Loucy (cell line): ENCODE measurements at regions not wholly inside any gene's neighbourhood (a gene's known extent, or its start where the extent isn't known, plus 50 kb on each side); places are given as distances from the start of the nearest gene placed in this dataset.

Experiments used
- H2AFZ ChIP-seq: fragments of 200-600 bp; sonication (generic); 2 replicates; pipeline ENCODE4 v1.6.0; 2016; ENCODE audit warnings: antibody characterized with exemption, mild to moderate bottlenecking, low read length, moderate library complexity
- H3F3A ChIP-seq: fragments of 200-600 bp; 2 replicates; pipeline ENCODE4 v1.6.0; 2016; ENCODE audit warnings: antibody characterized with exemption, low read depth, mild to moderate bottlenecking
- H3K27me3 ChIP-seq: fragments of 200-600 bp; sonication (generic); 2 replicates; pipeline ENCODE4 v1.6.1; 2014; ENCODE audit warnings: low read length, mild to moderate bottlenecking; ENCODE audit not compliant: insufficient read depth, poor library complexity, severe bottlenecking
- H3K36me3 ChIP-seq: fragments of 200-600 bp; sonication (generic); 2 replicates; pipeline ENCODE4 v1.6.1; 2016; ENCODE audit warnings: low read length; ENCODE audit not compliant: insufficient read depth
- H3K4me1 ChIP-seq: fragments of 200-600 bp; sonication (generic); 2 replicates; pipeline ENCODE4 v1.5.1; 2014; ENCODE audit warnings: low read length, mild to moderate bottlenecking; ENCODE audit not compliant: insufficient read depth, poor library complexity, severe bottlenecking
- H3K4me2 ChIP-seq: fragments of 200-600 bp; sonication (generic); 2 replicates; pipeline ENCODE4 v1.6.0; 2014; ENCODE audit warnings: antibody characterized with exemption, low read length, low read depth, mild to moderate bottlenecking; ENCODE audit not compliant: poor library complexity, severe bottlenecking
- H3K4me3 ChIP-seq: fragments of 200-600 bp; sonication (generic); 2 replicates; pipeline ENCODE4 v1.5.1; 2014; ENCODE audit warnings: low read length, mild to moderate bottlenecking, mixed read lengths; ENCODE audit not compliant: poor library complexity, severe bottlenecking
- H3K79me2 ChIP-seq: fragments of 200-600 bp; sonication (generic); 2 replicates; pipeline ENCODE4 v1.6.1; 2014; ENCODE audit warnings: low read length; ENCODE audit not compliant: insufficient read depth
- H3K9ac ChIP-seq: fragments of 200-600 bp; sonication (generic); 2 replicates; pipeline ENCODE4 v1.6.0; 2014; ENCODE audit warnings: mild to moderate bottlenecking, low read depth, low read length, moderate library complexity; ENCODE audit not compliant: poor library complexity, severe bottlenecking
- H3K9me2 ChIP-seq: fragments of 200-600 bp; sonication (generic); replicated peaks from 2 replicates; pipeline ENCODE4 v1.6.1; 2016; ENCODE audit warnings: low read depth, low read length, mixed read lengths
- H3K9me3 ChIP-seq: fragments of 200-600 bp; sonication (generic); 2 replicates; pipeline ENCODE4 v1.6.1; 2014; ENCODE audit warnings: mild to moderate bottlenecking, antibody characterized with exemption, low read length, low read depth; ENCODE audit not compliant: insufficient read depth
- H4K20me1 ChIP-seq: fragments of 200-600 bp; sonication (generic); 2 replicates; pipeline ENCODE4 v1.6.0; 2014; ENCODE audit warnings: antibody characterized with exemption, low read length, mild to moderate bottlenecking; ENCODE audit not compliant: insufficient read depth, poor library complexity, severe bottlenecking
- EZH2phosphoT487 ChIP-seq: fragments of 200-600 bp; IDR thresholded peaks from 2 replicates; pipeline ENCODE4 v1.6.1; 2018; ENCODE audit warnings: antibody characterized with exemption, mild to moderate bottlenecking, moderate library complexity, borderline replicate concordance
- TF ChIP-seq, protein P1 (sequence below): fragments of 200-600 bp; sonication (generic); conservative IDR thresholded peaks from 2 replicates; pipeline ENCODE4 v1.5.1; 2014; ENCODE audit warnings: mild to moderate bottlenecking, antibody characterized with exemption, low read length

DNA sequence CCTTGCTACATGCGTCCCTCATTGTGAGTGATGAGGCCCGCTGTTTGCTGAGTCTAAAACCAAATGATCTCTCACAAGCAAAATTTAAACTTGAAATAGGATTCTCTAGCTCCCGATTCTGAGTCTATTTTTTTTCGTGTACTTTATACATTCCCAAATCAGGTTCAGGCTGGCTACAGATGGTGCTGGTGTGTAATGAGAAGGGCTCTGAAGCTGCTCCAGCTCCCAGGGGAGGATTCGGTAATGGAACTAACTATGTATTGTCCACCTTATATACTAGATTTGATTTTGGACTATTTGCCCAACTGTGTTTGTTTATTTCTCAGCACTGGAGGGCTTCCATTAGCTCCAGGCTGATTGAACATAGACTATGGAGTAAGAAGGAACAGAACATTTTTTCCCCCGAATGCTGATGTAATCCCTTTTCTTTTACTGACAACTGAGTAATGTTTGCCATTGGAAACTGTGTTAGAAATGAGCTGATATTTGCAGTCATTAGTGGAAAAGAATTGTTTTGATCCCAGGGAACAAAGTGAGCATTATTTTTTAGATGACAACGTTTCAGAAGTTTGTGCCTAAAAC, 274.0 kb upstream of the FIGN start:
- no peaks in the 10 kb centered on the region for H3K4me1 ChIP-seq
- H3K4me3 ChIP-seq = no peak overlapping the region
- H3K9me3 ChIP-seq = no peaks in the 10 kb centered on the region
- H3K4me2 ChIP-seq = no peak overlapping the region
- no peaks in the 10 kb centered on the region for H3K27me3 ChIP-seq
- H3F3A ChIP-seq = no peaks in the 10 kb centered on the region
- no peaks in the 10 kb centered on the region for H3K9me2 ChIP-seq
- no peak overlapping the region for H3K9ac ChIP-seq
- no peaks in the 10 kb centered on the region for H3K36me3 ChIP-seq
- H3K79me2 ChIP-seq = no peaks in the 10 kb centered on the region
- TF ChIP-seq, protein P1, sequence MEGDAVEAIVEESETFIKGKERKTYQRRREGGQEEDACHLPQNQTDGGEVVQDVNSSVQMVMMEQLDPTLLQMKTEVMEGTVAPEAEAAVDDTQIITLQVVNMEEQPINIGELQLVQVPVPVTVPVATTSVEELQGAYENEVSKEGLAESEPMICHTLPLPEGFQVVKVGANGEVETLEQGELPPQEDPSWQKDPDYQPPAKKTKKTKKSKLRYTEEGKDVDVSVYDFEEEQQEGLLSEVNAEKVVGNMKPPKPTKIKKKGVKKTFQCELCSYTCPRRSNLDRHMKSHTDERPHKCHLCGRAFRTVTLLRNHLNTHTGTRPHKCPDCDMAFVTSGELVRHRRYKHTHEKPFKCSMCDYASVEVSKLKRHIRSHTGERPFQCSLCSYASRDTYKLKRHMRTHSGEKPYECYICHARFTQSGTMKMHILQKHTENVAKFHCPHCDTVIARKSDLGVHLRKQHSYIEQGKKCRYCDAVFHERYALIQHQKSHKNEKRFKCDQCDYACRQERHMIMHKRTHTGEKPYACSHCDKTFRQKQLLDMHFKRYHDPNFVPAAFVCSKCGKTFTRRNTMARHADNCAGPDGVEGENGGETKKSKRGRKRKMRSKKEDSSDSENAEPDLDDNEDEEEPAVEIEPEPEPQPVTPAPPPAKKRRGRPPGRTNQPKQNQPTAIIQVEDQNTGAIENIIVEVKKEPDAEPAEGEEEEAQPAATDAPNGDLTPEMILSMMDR = no peak
- TF ChIP-seq EZH2phosphoT487 = no peak
- no peaks in the 10 kb centered on the region for H4K20me1 ChIP-seq
- no peak overlapping the region for H2AFZ ChIP-seq

DNA sequence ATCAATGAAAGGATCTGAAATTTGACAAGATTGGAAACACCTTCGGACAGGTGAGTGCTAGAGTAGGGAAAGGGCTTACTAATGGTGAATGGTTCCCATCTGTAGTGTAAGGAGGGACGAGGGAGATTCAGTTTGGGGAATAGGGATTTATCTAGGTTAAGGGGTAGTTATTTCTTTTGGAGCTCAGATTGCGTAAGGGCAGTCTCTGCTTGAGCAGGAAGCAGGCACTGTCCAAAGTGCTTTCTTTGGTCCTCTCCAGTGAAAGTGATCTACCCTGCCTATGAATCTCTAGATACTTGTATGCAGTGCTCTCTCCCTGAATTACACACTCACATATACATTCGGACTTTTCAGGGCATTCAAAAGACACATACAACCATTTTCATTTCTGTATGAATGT, 272.9 kb upstream of the FIGN start:
- no peak overlapping the region for H3K4me3 ChIP-seq
- no peak overlapping the region for H3K4me2 ChIP-seq
- H3K9me3 ChIP-seq = no peaks in the 10 kb centered on the region
- no peaks in the 10 kb centered on the region for H3K4me1 ChIP-seq
- H4K20me1 ChIP-seq = no peaks in the 10 kb centered on the region
- H2AFZ ChIP-seq = no peak overlapping the region
- no peaks in the 10 kb centered on the region for H3K36me3 ChIP-seq
- no peaks in the 10 kb centered on the region for H3K27me3 ChIP-seq
- no peaks in the 10 kb centered on the region for H3K79me2 ChIP-seq
- TF ChIP-seq, protein P1 = no peak
- no peak for TF ChIP-seq EZH2phosphoT487
- no peaks in the 10 kb centered on the region for H3F3A ChIP-seq
- no peaks in the 10 kb centered on the region for H3K9me2 ChIP-seq
- no peak overlapping the region for H3K9ac ChIP-seq

DNA sequence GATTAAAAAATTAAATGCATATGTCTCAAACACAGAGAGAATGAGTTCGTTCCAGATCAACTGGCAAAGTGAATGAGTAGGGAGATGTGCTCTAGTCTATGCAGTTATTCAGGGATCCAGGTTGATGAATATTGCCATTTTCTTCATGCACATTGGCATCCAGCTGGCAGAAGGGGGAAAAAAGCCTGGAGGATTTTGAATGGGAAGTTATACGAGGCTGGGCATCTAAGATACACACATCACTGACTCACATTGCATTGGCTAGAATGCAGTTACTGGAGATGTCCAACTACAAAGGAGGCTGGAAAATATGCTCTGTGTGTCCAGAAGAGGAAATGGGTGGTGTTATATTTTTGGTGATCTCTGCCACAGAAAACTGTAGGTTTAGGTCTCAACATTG, 270.9 kb upstream of the FIGN start:
- no peak overlapping the region for H3K4me2 ChIP-seq
- no peaks in the 10 kb centered on the region for H3K79me2 ChIP-seq
- H3K9me2 ChIP-seq = no peaks in the 10 kb centered on the region
- no peaks in the 10 kb centered on the region for H3K36me3 ChIP-seq
- H3K4me3 ChIP-seq = no peak overlapping the region
- no peaks in the 10 kb centered on the region for H4K20me1 ChIP-seq
- H2AFZ ChIP-seq = no peak overlapping the region
- TF ChIP-seq EZH2phosphoT487 = no peak
- TF ChIP-seq, protein P1 = no peak
- H3K4me1 ChIP-seq = no peaks in the 10 kb centered on the region
- H3K9me3 ChIP-seq = no peaks in the 10 kb centered on the region
- H3K27me3 ChIP-seq = no peaks in the 10 kb centered on the region
- H3K9ac ChIP-seq = no peak overlapping the region
- H3F3A ChIP-seq = no peaks in the 10 kb centered on the region
